ENCODE measurements at regions not wholly inside any gene's neighbourhood (a gene's known extent, or its start where the extent isn't known, plus 50 kb on each side); places are given as distances from the start of the nearest gene placed in this dataset.

- TF ChIP-seq CTCF (IDR thresholded peaks at IDR 0.05; ENCODE audit: insufficient read depth, low read length, poor library complexity, severe bottlenecking) = no peak
- no peak for TF ChIP-seq EZH2phosphoT487 (conservative IDR thresholded peaks at IDR 0.05; ENCODE audit: low read length)
Measured at GRCh38 chr4:66298569-66298968, 628.3 kb upstream of the EPHA5 start.

Data from SU-DHL-6 (cell line).